ENCODE measurements at regions not wholly inside any gene's neighbourhood (a gene's known extent, or its start where the extent isn't known, plus 50 kb on each side); places are given as distances from the start of the nearest gene placed in this dataset.

DNA sequence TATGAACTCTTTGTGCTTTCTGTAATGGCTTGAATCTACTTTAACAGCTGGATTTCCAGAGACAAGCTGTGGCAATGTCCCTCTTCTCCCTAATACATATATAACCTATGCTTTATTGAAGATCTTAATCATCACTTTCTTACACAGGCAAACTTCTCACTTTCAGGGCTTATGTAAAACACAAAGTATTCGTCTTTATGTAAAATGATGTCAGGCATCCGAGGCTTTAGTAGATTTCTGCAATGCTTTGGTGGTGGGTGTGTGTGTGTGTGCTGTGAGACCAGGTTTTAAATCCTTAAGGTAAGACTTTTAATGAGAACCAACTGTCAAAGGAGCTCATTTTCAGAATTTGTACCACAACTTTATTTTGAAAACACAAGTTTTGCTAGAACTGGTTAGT, 70.0 kb upstream of the HMGA2 start:
- H3K9ac ChIP-seq (ENCODE audit: insufficient read depth in 1 of 2, low read depth in 2 of 2, low read length in 2 of 2), result no peak overlapping the region
- no peak overlapping the region for H3K4me2 ChIP-seq (ENCODE audit: insufficient read depth, low read length)
- FAIRE-seq (no peak), ATAC-seq (no peak), DNase-seq (ENCODE audit: extremely low read depth in 1 of 4, low spot score in 3 of 4) (no peak)
- no peak overlapping the region for H3K27ac ChIP-seq (ENCODE audit: extremely low read depth, low read depth, low read length)
- H3K79me2 ChIP-seq (ENCODE audit: control insufficient read depth, insufficient read depth, low read length), result no peaks in the 10 kb centered on the region
- H3K36me3 ChIP-seq (ENCODE audit: control insufficient read depth, insufficient read depth, low read length), result no peaks in the 10 kb centered on the region
- 0% methylated on average over 2 of the region's 2 CpGs for WGBS (ENCODE audit: insufficient coverage, low coverage, missing lambda C conversion rate)
- ChIA-PET CTCF (ENCODE audit: low intra/inter-chr PET ratio) (no interaction called here), POLR2A (interaction anchor here (0.7 to 1.6 kb wide), 2 partner anchors 10 to 30 kb away, joined by 3 to 4 read pairs; no protein-coding TSS in a partner anchor)
- no TSS peak for BruUV-seq (replicated peaks)
- H3K4me3 ChIP-seq, result no peak overlapping the region
- H3K9me3 ChIP-seq (replicated peaks; ENCODE audit: control insufficient read depth, insufficient read depth, low read depth, low read length), result no peaks in the 10 kb centered on the region
- no peaks in the 10 kb centered on the region for H3K9me1 ChIP-seq (ENCODE audit: control insufficient read depth, insufficient read depth, low read length)
- TF ChIP-seq RFX5 (IDR thresholded peaks at IDR 0.05; ENCODE audit: low read depth, low read length), result no peak
- no peak for TF ChIP-seq TCF3 (CRISPR knock-in tag; IDR thresholded peaks at IDR 0.05)
- no peak for TF ChIP-seq PTBP1 (IDR thresholded peaks at IDR 0.05; ENCODE audit: low read depth, low read length)
- TF ChIP-seq THRAP3 (IDR thresholded peaks at IDR 0.05; ENCODE audit: borderline replicate concordance), result no peak
- no peak for TF ChIP-seq ZNF717 (CRISPR knock-in tag; IDR thresholded peaks at IDR 0.05)
- TF ChIP-seq TGIF2 (CRISPR knock-in tag; IDR thresholded peaks at IDR 0.05), result no peak
- TF ChIP-seq ZNF12 (CRISPR knock-in tag; IDR thresholded peaks at IDR 0.05), result no peak
- TF ChIP-seq GTF2F1 (IDR thresholded peaks at IDR 0.05; ENCODE audit: low read depth, low read length), result no peak
- TF ChIP-seq, protein P1, sequence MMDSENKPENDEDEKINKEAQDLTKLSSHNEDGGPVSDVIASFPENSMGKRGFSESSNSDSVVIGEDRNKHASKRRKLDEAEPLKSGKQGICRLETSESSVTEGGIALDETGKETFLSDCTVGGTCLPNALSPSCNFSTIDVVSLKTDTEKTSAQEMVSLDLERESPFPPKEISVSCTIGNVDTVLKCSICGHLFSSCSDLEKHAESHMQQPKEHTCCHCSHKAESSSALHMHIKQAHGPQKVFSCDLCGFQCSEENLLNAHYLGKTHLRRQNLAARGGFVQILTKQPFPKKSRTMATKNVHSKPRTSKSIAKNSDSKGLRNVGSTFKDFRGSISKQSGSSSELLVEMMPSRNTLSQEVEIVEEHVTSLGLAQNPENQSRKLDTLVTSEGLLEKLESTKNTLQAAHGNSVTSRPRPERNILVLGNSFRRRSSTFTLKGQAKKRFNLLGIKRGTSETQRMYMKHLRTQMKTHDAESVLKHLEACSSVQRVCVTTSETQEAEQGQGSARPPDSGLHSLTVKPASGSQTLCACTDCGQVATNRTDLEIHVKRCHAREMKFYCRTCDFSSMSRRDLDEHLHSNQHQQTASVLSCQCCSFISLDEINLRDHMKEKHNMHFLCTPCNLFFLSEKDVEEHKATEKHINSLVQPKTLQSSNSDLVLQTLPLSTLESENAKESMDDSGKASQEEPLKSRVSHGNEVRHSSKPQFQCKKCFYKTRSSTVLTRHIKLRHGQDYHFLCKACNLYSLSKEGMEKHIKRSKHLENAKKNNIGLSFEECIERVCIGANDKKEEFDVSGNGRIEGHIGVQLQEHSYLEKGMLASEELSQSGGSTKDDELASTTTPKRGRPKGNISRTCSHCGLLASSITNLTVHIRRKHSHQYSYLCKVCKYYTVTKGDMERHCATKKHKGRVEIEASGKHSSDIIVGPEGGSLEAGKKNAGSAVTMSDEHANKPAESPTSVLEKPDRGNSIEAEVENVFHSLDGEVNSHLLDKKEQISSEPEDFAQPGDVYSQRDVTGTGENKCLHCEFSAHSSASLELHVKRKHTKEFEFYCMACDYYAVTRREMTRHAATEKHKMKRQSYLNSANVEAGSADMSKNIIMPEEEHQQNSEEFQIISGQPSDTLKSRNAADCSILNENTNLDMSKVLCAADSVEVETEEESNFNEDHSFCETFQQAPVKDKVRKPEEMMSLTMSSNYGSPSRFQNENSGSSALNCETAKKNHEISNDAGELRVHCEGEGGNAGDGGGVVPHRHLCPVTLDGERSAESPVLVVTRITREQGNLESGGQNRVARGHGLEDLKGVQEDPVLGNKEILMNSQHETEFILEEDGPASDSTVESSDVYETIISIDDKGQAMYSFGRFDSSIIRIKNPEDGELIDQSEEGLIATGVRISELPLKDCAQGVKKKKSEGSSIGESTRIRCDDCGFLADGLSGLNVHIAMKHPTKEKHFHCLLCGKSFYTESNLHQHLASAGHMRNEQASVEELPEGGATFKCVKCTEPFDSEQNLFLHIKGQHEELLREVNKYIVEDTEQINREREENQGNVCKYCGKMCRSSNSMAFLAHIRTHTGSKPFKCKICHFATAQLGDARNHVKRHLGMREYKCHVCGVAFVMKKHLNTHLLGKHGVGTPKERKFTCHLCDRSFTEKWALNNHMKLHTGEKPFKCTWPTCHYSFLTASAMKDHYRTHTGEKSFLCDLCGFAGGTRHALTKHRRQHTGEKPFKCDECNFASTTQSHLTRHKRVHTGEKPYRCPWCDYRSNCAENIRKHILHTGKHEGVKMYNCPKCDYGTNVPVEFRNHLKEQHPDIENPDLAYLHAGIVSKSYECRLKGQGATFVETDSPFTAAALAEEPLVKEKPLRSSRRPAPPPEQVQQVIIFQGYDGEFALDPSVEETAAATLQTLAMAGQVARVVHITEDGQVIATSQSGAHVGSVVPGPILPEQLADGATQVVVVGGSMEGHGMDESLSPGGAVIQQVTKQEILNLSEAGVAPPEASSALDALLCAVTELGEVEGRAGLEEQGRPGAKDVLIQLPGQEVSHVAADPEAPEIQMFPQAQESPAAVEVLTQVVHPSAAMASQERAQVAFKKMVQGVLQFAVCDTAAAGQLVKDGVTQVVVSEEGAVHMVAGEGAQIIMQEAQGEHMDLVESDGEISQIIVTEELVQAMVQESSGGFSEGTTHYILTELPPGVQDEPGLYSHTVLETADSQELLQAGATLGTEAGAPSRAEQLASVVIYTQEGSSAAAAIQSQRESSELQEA (IDR thresholded peaks at IDR 0.05; ENCODE audit: low read depth), result no peak
- no peak for TF ChIP-seq ZNF184 (CRISPR knock-in tag; IDR thresholded peaks at IDR 0.05)
- TF ChIP-seq NFIX (CRISPR knock-in tag; IDR thresholded peaks at IDR 0.05; ENCODE audit: low read depth), result no peak
- TF ChIP-seq FOXK1 (CRISPR knock-in tag; IDR thresholded peaks at IDR 0.05; ENCODE audit: borderline replicate concordance), result no peak
- TF ChIP-seq HNRNPH1 (optimal IDR thresholded peaks at IDR 0.05; ENCODE audit: low read depth, low read length), result no peak
- TF ChIP-seq SOX6 (IDR thresholded peaks at IDR 0.05), result no peak
- H4K20me1 ChIP-seq (replicated peaks; ENCODE audit: control insufficient read depth, insufficient read depth, low read length), result no peaks in the 10 kb centered on the region
- peaks cover 0 to 3% of the 10 kb centered on the region in 2 experiments; a peak in 3 of 5 replicates for H3K27me3 ChIP-seq (ENCODE audit: control insufficient read depth in 2 of 2, insufficient read depth in 2 of 2, low read length in 2 of 2)
- in situ Hi-C loops (cut with MboI), result no loop called here
- no peaks in the 10 kb centered on the region for H3K4me1 ChIP-seq (replicated peaks in 1 of 2; ENCODE audit: control insufficient read depth in 2 of 2, insufficient read depth in 2 of 2, low read length in 2 of 2)
- H2AFZ ChIP-seq (ENCODE audit: low read depth, low read length), result no peak overlapping the region
- intact Hi-C loops (cut with micrococcal nuclease), result no loop called here
